Ishikawa (cell line): ENCODE measurements at regions not wholly inside any gene's neighbourhood (a gene's known extent, or its start where the extent isn't known, plus 50 kb on each side); places are given as distances from the start of the nearest gene placed in this dataset.

Experiments used
- CEBPB ChIP-seq: IDR thresholded peaks from 2 replicates; pipeline ENCODE4 v1.6.1; 2012
- CREB1 ChIP-seq: IDR thresholded peaks from 2 replicates; pipeline ENCODE4 v1.6.1; 2012; ENCODE audit warnings: low read depth
- EGR1 ChIP-seq: IDR thresholded peaks from 2 replicates; pipeline ENCODE4 v1.6.1; 2012
- EP300 ChIP-seq: IDR thresholded peaks from 2 replicates; pipeline ENCODE4 v1.6.1; 2012; ENCODE audit warnings: borderline replicate concordance
- FOXM1 ChIP-seq: IDR thresholded peaks from 2 replicates; pipeline ENCODE4 v1.6.1; 2012; ENCODE audit warnings: low read depth, borderline replicate concordance
- NFIC ChIP-seq: IDR thresholded peaks from 2 replicates; pipeline ENCODE4 v1.6.1; 2012
- RAD21 ChIP-seq: IDR thresholded peaks from 2 replicates; pipeline ENCODE4 v1.6.1; 2012; ENCODE audit warnings: low read depth
- TAF1 ChIP-seq: IDR thresholded peaks from 2 replicates; pipeline ENCODE4 v1.6.1; 2012; ENCODE audit warnings: low read depth, mild to moderate bottlenecking
- TCF12 ChIP-seq: IDR thresholded peaks from 2 replicates; pipeline ENCODE4 v1.6.1; 2012; ENCODE audit warnings: low read depth
- TEAD4 ChIP-seq: IDR thresholded peaks from 2 replicates; pipeline ENCODE4 v1.6.1; 2012
- YY1 ChIP-seq: IDR thresholded peaks from 2 replicates; pipeline ENCODE4 v1.6.1; 2012; ENCODE audit warnings: low read depth
- ZBTB7A ChIP-seq: IDR thresholded peaks from 2 replicates; pipeline ENCODE4 v1.6.1; 2012; ENCODE audit warnings: low read depth
- TF ChIP-seq, protein P1 (sequence below): IDR thresholded peaks from 2 replicates; pipeline ENCODE4 v1.6.1; 2012
- TF ChIP-seq, protein P2 (sequence below): IDR thresholded peaks from 2 replicates; pipeline ENCODE4 v1.6.1; 2012
- TF ChIP-seq, protein P3 (sequence below): IDR thresholded peaks from 2 replicates; pipeline ENCODE4 v1.6.1; 2012; ENCODE audit warnings: low read depth, mild to moderate bottlenecking

DNA sequence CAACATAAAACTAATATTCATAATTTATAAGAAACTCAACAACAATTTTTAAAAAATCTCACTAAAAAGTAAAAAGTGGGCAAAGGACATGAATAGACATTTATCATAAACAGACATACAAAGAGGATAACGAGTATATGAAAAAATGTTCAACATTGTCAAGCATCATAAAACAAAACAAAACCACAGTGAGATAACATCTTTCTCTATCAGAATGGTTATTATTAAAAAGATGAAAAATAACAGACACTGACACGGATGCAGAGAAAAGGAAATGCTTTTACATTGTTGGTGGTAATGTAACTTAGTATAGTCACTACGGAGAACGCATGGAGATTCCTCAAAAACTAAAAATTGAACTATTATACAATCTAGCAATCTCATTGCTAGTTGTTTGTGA lies 813.0 kb downstream of the LUZP2 start:
- TF ChIP-seq TCF12 (no peak), EGR1 (no peak), ZBTB7A (no peak), TEAD4 (no peak), YY1 (no peak), EP300 (no peak), CEBPB (no peak)

DNA sequence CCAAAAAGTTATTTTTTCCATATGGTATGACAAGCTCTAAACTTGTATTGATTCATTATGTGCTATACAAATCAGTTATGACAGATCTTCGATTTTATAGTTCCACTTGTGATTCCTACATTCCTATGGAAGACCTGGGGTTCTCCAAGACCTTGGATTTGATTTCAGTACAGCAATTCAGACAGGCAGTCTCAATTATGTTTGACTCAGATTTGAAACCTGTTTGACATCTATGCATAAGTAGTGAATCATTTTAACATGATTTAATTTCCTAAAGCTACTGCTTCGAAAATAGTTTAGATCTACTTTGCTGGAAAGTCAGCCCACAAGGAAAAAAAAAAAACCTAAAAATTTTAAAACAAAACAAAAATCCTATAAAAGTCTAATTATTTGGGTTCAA lies 820.4 kb downstream of the LUZP2 start:
- TF ChIP-seq RAD21: no peak

DNA sequence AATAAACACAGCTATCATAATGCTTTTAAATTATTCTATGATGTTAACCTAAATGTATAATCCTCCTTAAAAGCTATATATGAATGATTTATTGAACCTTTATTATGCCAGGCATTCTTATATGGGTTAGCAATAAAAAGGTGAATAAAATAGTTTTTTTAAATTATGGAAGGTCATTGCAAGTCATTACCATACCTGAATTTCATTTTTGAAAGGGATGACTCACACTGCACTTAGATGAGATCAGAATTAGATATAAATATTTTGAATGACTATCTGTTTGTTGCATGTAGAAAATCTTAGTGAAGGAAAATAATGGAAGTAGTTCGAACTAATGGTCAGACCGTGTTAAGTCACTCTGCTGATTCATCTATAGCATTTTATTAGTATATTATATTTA lies 822.3 kb downstream of the LUZP2 start:
- TF ChIP-seq NFIC (no peak), TAF1 (no peak), YY1 (no peak), CEBPB (no peak), TCF12 (no peak), EGR1 (no peak), TEAD4 (no peak), FOXM1 (no peak), ZBTB7A (no peak), RAD21 (no peak), CREB1 (no peak), EP300 (no peak)
- TF ChIP-seq, protein P1, sequence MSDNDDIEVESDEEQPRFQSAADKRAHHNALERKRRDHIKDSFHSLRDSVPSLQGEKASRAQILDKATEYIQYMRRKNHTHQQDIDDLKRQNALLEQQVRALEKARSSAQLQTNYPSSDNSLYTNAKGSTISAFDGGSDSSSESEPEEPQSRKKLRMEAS: no peak
- TF ChIP-seq, protein P2, sequence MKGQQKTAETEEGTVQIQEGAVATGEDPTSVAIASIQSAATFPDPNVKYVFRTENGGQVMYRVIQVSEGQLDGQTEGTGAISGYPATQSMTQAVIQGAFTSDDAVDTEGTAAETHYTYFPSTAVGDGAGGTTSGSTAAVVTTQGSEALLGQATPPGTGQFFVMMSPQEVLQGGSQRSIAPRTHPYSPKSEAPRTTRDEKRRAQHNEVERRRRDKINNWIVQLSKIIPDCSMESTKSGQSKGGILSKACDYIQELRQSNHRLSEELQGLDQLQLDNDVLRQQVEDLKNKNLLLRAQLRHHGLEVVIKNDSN: no peak
- TF ChIP-seq, protein P3, sequence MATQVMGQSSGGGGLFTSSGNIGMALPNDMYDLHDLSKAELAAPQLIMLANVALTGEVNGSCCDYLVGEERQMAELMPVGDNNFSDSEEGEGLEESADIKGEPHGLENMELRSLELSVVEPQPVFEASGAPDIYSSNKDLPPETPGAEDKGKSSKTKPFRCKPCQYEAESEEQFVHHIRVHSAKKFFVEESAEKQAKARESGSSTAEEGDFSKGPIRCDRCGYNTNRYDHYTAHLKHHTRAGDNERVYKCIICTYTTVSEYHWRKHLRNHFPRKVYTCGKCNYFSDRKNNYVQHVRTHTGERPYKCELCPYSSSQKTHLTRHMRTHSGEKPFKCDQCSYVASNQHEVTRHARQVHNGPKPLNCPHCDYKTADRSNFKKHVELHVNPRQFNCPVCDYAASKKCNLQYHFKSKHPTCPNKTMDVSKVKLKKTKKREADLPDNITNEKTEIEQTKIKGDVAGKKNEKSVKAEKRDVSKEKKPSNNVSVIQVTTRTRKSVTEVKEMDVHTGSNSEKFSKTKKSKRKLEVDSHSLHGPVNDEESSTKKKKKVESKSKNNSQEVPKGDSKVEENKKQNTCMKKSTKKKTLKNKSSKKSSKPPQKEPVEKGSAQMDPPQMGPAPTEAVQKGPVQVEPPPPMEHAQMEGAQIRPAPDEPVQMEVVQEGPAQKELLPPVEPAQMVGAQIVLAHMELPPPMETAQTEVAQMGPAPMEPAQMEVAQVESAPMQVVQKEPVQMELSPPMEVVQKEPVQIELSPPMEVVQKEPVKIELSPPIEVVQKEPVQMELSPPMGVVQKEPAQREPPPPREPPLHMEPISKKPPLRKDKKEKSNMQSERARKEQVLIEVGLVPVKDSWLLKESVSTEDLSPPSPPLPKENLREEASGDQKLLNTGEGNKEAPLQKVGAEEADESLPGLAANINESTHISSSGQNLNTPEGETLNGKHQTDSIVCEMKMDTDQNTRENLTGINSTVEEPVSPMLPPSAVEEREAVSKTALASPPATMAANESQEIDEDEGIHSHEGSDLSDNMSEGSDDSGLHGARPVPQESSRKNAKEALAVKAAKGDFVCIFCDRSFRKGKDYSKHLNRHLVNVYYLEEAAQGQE: no peak

DNA sequence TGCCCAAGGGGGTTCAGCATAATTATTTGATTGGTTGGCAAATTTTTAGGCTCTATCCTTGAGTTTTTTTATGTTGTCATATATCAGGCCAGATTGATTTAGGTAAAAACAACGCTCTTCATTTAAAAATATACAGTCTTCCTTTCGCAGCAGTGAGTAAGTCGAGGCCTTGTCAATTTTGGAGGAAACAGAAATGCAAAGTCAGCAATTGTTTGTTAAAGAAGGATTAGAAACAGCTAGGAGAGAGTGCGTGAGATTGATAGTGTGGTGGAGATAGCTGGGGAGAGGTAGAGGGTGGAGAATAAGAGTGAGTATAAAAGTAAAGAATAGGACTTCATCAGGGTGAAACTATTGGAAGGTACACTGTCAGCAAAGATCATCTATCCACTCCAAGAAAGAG lies 830.8 kb downstream of the LUZP2 start:
- TF ChIP-seq TAF1: no peak
- TF ChIP-seq NFIC: no peak
- no peak for TF ChIP-seq ZBTB7A
- no peak for TF ChIP-seq FOXM1
- TF ChIP-seq EP300: no peak
- TF ChIP-seq, protein P3: no peak
- no peak for TF ChIP-seq CREB1
- TF ChIP-seq, protein P2: no peak
- TF ChIP-seq, protein P1: no peak
- no peak for TF ChIP-seq YY1
- TF ChIP-seq TEAD4: no peak
- TF ChIP-seq RAD21: no peak
- no peak for TF ChIP-seq EGR1

DNA sequence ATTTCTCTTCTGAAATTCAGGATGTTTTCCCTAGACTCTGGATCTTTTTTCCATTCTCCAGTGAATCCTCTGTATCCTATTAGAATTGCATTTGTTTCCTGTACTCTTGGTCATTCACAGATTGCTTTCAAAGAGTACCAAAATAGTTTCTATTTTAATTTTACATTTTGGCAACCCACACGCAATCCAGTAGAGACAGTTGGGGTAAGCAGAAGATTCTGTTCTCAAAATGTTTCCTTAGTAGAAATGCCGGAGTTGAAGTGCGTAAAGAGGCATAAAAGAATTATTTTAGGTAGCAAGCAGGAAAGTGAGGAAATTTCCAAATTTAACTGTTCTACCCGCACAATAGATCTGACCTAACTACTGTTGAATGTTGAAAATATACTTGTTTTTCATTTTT lies 842.4 kb downstream of the LUZP2 start:
- no peak for TF ChIP-seq EP300
- TF ChIP-seq NFIC: no peak
- TF ChIP-seq, protein P3: no peak
- TF ChIP-seq ZBTB7A: no peak
- TF ChIP-seq, protein P2: no peak
- no peak for TF ChIP-seq YY1
- no peak for TF ChIP-seq TEAD4
- no peak for TF ChIP-seq FOXM1
- TF ChIP-seq, protein P1: no peak
- TF ChIP-seq EGR1: no peak
- no peak for TF ChIP-seq TCF12
